Endothelial cell of umbilical vein (primary cell): ENCODE measurements at regions not wholly inside any gene's neighbourhood (a gene's known extent, or its start where the extent isn't known, plus 50 kb on each side); places are given as distances from the start of the nearest gene placed in this dataset.

Experiments
- EZH2 ChIP-seq: IDR thresholded peaks from 2 replicates; pipeline ENCODE4 v1.6.1; 2012; ENCODE audit warnings: borderline replicate concordance, low read depth, mild to moderate bottlenecking, moderate library complexity, low read length, inconsistent platforms; ENCODE audit not compliant: severe bottlenecking
- FOS ChIP-seq: IDR thresholded peaks from 2 replicates; pipeline ENCODE4 v1.6.1; 2011; ENCODE audit warnings: mild to moderate bottlenecking, low read length, moderate library complexity, borderline replicate concordance; ENCODE audit not compliant: insufficient read depth
- GATA2 ChIP-seq: IDR thresholded peaks from 2 replicates; pipeline ENCODE4 v1.7.0; 2011; ENCODE audit warnings: low read depth, mild to moderate bottlenecking, moderate library complexity, mixed read lengths, low read length; ENCODE audit not compliant: insufficient read length, insufficient read depth
- JUN ChIP-seq: IDR thresholded peaks from 2 replicates; pipeline ENCODE4 v1.6.1; 2011; ENCODE audit warnings: borderline replicate concordance, low read depth; ENCODE audit not compliant: insufficient read length, insufficient read depth
- MYC ChIP-seq: IDR thresholded peaks from one replicate; pipeline ENCODE4 v1.6.1; 2011; ENCODE audit warnings: mild to moderate bottlenecking, low read depth, low read length
- POLR2A ChIP-seq: IDR thresholded peaks from 2 replicates; pipeline ENCODE4 v1.6.1; 2012; ENCODE audit warnings: low read depth, mild to moderate bottlenecking, control low read depth, low read length
- POLR2AphosphoS5 ChIP-seq: IDR thresholded peaks from 2 replicates; pipeline ENCODE4 v1.6.1; 2012; ENCODE audit warnings: low read depth, mild to moderate bottlenecking, control low read depth, low read length, moderate library complexity; ENCODE audit not compliant: insufficient read depth
- TF ChIP-seq, protein P1 (sequence below), 2 donors: IDR thresholded peaks; 1 replicate in 1 of 2; 2 replicates in 1 of 2; pipeline ENCODE4 v1.5.1; 2011; ENCODE audit warnings: low read length in 2 of 2, mild to moderate bottlenecking in 2 of 2, moderate library complexity in 2 of 2, control low read depth in 1 of 2, inconsistent platforms in 1 of 2, low read depth in 1 of 2; ENCODE audit not compliant: insufficient read depth in 1 of 2; ENCODE audit errors: extremely low read depth in 1 of 2
- TF ChIP-seq, protein P2 (sequence below): IDR thresholded peaks from 2 replicates; pipeline ENCODE4 v1.6.1; 2011; ENCODE audit not compliant: insufficient read depth, insufficient read length

DNA sequence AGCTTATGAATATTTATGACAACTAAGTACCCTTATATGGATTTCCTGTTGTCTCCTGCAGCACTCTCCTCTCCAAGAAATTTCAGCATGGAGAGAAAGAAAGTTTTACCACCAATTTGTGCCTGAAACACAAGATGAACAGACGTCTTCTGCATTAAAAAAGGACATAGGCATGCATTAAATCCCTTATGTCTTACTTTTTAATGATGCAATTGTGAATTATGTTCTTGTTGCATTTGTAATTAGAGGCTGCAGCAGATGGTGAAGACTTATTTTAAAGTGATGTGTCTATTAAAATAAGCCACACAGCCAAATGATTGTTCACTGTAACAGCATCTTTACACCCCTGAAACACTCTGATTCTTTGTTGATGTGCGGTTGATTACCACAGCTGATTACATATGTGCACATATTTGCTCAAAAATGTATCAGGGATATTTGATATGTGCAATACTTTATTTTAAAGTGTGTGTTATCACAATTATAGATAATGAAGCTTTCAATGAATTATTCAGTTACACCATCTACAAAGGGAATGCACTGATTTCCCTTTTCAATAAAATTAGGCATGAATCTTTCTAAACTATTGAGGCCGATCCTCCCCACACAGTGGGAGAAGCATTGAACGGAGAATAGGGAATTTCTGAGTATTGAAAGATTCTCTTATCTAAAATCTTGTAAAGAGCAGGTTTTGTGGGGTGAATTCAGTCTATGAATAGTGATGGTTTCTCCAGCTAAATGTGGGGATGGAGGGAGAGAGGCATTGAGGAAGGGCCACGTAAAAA, 585.1 kb downstream of the SLC4A3 start:
- TF ChIP-seq, protein P1, sequence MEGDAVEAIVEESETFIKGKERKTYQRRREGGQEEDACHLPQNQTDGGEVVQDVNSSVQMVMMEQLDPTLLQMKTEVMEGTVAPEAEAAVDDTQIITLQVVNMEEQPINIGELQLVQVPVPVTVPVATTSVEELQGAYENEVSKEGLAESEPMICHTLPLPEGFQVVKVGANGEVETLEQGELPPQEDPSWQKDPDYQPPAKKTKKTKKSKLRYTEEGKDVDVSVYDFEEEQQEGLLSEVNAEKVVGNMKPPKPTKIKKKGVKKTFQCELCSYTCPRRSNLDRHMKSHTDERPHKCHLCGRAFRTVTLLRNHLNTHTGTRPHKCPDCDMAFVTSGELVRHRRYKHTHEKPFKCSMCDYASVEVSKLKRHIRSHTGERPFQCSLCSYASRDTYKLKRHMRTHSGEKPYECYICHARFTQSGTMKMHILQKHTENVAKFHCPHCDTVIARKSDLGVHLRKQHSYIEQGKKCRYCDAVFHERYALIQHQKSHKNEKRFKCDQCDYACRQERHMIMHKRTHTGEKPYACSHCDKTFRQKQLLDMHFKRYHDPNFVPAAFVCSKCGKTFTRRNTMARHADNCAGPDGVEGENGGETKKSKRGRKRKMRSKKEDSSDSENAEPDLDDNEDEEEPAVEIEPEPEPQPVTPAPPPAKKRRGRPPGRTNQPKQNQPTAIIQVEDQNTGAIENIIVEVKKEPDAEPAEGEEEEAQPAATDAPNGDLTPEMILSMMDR (IDR thresholded peaks at IDR 0.05; ENCODE audit: extremely low read depth in 1 of 2, insufficient read depth in 1 of 2, low read depth in 1 of 2, low read length in 2 of 2), result no peak
- TF ChIP-seq EZH2, result no peak
- TF ChIP-seq POLR2A, result no peak
- TF ChIP-seq, protein P2, sequence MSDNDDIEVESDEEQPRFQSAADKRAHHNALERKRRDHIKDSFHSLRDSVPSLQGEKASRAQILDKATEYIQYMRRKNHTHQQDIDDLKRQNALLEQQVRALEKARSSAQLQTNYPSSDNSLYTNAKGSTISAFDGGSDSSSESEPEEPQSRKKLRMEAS, result no peak
- no peak for TF ChIP-seq GATA2
- no peak for TF ChIP-seq FOS
- no peak for TF ChIP-seq POLR2AphosphoS5
- no peak for TF ChIP-seq MYC
- no peak for TF ChIP-seq JUN
